ENCODE measurements at regions not wholly inside any gene's neighbourhood (a gene's known extent, or its start where the extent isn't known, plus 50 kb on each side); places are given as distances from the start of the nearest gene placed in this dataset.

DNA sequence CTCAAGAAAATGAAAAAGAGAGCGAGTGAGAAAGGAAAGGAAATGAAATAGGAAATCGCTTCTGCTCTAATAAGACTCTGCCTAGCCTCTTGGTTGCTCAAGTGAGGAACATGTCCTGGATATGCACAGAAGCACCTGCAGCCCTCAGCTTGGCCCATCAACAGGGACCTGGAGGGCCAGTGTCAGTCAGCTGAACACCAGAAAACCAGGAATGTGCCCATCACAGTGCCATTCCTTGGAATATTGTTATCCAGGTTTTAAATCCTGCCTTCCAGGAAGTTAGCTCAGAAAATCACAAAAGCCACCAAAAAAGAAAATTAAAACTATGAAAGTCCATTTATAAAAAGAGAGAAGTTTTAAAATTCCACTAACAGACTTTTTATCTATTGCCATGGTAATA is 173.4 kb upstream of the TPM1 start:
- TF ChIP-seq, protein P1, sequence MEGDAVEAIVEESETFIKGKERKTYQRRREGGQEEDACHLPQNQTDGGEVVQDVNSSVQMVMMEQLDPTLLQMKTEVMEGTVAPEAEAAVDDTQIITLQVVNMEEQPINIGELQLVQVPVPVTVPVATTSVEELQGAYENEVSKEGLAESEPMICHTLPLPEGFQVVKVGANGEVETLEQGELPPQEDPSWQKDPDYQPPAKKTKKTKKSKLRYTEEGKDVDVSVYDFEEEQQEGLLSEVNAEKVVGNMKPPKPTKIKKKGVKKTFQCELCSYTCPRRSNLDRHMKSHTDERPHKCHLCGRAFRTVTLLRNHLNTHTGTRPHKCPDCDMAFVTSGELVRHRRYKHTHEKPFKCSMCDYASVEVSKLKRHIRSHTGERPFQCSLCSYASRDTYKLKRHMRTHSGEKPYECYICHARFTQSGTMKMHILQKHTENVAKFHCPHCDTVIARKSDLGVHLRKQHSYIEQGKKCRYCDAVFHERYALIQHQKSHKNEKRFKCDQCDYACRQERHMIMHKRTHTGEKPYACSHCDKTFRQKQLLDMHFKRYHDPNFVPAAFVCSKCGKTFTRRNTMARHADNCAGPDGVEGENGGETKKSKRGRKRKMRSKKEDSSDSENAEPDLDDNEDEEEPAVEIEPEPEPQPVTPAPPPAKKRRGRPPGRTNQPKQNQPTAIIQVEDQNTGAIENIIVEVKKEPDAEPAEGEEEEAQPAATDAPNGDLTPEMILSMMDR (IDR thresholded peaks at IDR 0.05; ENCODE audit: poor library complexity, severe bottlenecking) = no peak
- TF ChIP-seq POLR2AphosphoS5 (IDR thresholded peaks at IDR 0.05) = no peak
- no peak for TF ChIP-seq EP300 (conservative IDR thresholded peaks at IDR 0.05; ENCODE audit: poor library complexity, severe bottlenecking)
- TF ChIP-seq EZH2 (IDR thresholded peaks at IDR 0.05; ENCODE audit: borderline replicate concordance, insufficient read depth, low read length, poor library complexity, severe bottlenecking) = no peak
